Stomach (tissue), 4 donors: ENCODE measurements at regions not wholly inside any gene's neighbourhood (a gene's known extent, or its start where the extent isn't known, plus 50 kb on each side); places are given as distances from the start of the nearest gene placed in this dataset.

Experiments used
- POLR2A ChIP-seq, 4 donors: fragments of 450-650 bp; IDR thresholded peaks; one replicate each; pipeline ENCODE4 v1.6.1; 2016; ENCODE audit warnings: antibody characterized with exemption in 4 of 4, control low read depth in 2 of 4, mild to moderate bottlenecking in 1 of 4, moderate library complexity in 1 of 4
- TF ChIP-seq, protein P1 (sequence below), 7 experiments: fragments of 450-650 bp in 4 of 7; fragments of 200-600 bp in 3 of 7; sonication (generic) in 3 of 7; IDR thresholded peaks; one replicate each; pipeline ENCODE4 v1.5.1; 2016 to 2019; ENCODE audit warnings: antibody characterized with exemption in 7 of 7, control low read depth in 2 of 7, mild to moderate bottlenecking in 1 of 7

- TF ChIP-seq, protein P1, sequence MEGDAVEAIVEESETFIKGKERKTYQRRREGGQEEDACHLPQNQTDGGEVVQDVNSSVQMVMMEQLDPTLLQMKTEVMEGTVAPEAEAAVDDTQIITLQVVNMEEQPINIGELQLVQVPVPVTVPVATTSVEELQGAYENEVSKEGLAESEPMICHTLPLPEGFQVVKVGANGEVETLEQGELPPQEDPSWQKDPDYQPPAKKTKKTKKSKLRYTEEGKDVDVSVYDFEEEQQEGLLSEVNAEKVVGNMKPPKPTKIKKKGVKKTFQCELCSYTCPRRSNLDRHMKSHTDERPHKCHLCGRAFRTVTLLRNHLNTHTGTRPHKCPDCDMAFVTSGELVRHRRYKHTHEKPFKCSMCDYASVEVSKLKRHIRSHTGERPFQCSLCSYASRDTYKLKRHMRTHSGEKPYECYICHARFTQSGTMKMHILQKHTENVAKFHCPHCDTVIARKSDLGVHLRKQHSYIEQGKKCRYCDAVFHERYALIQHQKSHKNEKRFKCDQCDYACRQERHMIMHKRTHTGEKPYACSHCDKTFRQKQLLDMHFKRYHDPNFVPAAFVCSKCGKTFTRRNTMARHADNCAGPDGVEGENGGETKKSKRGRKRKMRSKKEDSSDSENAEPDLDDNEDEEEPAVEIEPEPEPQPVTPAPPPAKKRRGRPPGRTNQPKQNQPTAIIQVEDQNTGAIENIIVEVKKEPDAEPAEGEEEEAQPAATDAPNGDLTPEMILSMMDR (IDR thresholded peaks at IDR 0.05): no peak
- TF ChIP-seq POLR2A (IDR thresholded peaks at IDR 0.05): no peak
These were observed 434.9 kb upstream of the MYT1L start for GRCh38 chr2:2765839-2766495.
